ENCODE measurements at regions not wholly inside any gene's neighbourhood (a gene's known extent, or its start where the extent isn't known, plus 50 kb on each side); places are given as distances from the start of the nearest gene placed in this dataset.

DNA sequence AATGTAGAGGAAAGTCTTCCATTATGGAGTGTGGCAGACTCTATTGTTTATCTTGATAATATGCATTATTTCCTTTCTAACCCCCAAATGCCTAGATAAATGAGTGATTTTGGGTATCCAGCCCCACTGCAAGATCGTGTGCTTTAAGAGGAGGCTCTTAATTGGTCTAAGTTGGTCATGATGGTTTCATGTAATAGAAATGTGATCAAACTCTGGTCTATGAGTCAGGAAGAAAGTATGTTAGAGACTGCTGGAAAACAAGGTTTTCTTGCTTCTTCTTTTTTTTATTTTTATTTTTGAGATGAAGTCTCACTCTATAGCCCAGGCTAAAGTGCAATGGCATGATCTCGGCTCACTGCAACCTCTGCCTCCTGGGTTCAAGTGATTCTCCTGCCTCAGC lies 344.5 kb upstream of the TNP1 start:
- H3K4me3 ChIP-seq (ENCODE audit: control insufficient read depth, low read depth, low read length) = no peak overlapping the region
- DNase-seq (ENCODE audit: low read depth) = no peak
- TF ChIP-seq CTCF (IDR thresholded peaks at IDR 0.05; ENCODE audit: control insufficient read depth, insufficient read depth, low read depth, low read length, missing control alignments) = no peak

GRCh38 chr2:217203086-217203485 lies 343.2 kb upstream of the TNP1 start:
- no peak for TF ChIP-seq CTCF (IDR thresholded peaks at IDR 0.05; ENCODE audit: control insufficient read depth, insufficient read depth, low read depth, low read length, missing control alignments)
- no peak for DNase-seq (ENCODE audit: low read depth)

GRCh38 chr2:217199255-217199630 lies 339.4 kb upstream of the TNP1 start:
- no peak overlapping the region for H3K4me3 ChIP-seq (ENCODE audit: control insufficient read depth, low read depth, low read length)
- no peak for TF ChIP-seq CTCF (IDR thresholded peaks at IDR 0.05; ENCODE audit: control insufficient read depth, insufficient read depth, low read depth, low read length, missing control alignments)
- DNase-seq (ENCODE audit: low read depth) = no peak

More at GRCh38 chr2:217203086-217203485, 343.2 kb upstream of the TNP1 start:
- H3K4me3 ChIP-seq (ENCODE audit: control insufficient read depth, low read depth, low read length) = no peak overlapping the region

GRCh38 chr2:217195658-217196446 lies 336.0 kb upstream of the TNP1 start:
- TF ChIP-seq CTCF (IDR thresholded peaks at IDR 0.05; ENCODE audit: control insufficient read depth, insufficient read depth, low read depth, low read length, missing control alignments) = no peak
- H3K4me3 ChIP-seq (ENCODE audit: control insufficient read depth, low read depth, low read length) = no peak overlapping the region
- DNase-seq (ENCODE audit: low read depth) = no peak

- no peak for DNase-seq (ENCODE audit: low read depth)
- no peak for TF ChIP-seq CTCF (IDR thresholded peaks at IDR 0.05; ENCODE audit: control insufficient read depth, insufficient read depth, low read depth, low read length, missing control alignments)
Measured at GRCh38 chr2:217195016-217195415, 335.2 kb upstream of the TNP1 start.

DNA sequence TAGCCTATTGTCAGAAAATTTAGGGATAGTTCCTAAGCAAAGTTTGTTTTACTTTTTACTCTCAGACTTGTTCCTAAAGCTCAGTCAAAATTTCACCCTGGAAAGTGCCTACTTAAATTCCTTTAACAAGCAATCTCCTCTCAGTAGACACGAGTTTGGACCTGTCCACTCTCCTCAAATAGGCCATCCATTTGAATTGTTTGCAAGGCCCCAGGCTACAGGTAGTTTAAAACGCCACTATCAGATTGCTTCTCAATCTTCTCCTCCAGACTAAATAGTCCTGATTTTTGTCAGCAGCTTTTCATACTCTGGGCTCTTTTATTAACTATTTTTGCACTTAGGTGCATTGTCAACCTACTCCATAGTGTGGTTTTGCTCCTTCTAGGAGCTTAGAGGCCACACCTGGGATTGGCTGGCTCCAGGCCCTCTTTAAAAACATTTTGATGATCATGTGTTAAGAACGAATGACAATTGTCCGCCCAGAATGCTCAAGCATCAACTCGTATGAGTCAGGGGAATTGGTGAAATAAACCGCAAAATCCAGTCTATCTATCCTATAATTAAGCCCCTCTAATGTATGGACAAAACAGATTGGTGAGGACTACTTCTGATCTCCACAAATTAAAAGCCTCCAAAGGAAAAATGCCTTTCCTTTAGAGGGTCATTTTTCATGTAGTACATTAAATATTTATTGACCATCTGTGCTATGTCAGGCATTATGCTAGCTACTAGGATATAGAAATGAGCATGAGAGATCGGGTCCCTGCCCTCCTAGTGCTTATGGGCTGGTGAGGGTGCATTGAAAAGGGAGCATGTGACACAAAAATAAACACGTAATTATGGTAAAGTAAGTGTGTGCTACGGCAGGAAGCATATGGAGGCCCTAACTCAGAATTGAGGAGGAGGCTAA lies 333.8 kb upstream of the TNP1 start:
- DNase-seq (ENCODE audit: low read depth) = no peak
- no peak overlapping the region for H3K4me3 ChIP-seq (ENCODE audit: control insufficient read depth, low read depth, low read length)
- TF ChIP-seq CTCF (IDR thresholded peaks at IDR 0.05; ENCODE audit: control insufficient read depth, insufficient read depth, low read depth, low read length, missing control alignments) = no peak

More at GRCh38 chr2:217195016-217195415, 335.2 kb upstream of the TNP1 start:
- no peak overlapping the region for H3K4me3 ChIP-seq (ENCODE audit: control insufficient read depth, low read depth, low read length)
